Umbilical cord (tissue), 1 donor: ENCODE measurements at regions not wholly inside any gene's neighbourhood (a gene's known extent, or its start where the extent isn't known, plus 50 kb on each side); places are given as distances from the start of the nearest gene placed in this dataset.

Experiments used
- DNase-seq: peaks from one replicate; pipeline ENCODE4 v3.0.0-alpha.2; 2015; ENCODE audit warnings: low spot score

DNA sequence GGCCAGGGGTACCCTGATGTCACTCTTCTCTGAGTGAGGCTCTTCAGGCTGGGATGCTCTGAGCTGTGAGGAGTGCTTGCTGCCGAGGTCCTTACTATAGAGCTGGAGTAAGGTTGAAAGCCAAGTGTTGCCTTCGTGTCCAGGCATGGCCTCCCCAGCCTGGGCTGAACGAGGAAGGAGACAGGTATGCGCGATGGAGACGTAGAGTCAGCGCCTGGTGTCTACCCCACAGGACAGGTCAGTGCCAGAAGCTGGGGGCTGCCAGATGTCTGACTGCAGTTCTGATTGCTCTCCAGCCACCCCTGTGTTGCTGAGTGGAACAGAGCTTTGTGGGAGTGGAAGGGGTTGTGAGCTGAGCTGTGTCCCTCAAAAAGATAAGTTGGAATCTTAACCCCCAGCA, 135.8 kb upstream of the AJAP1 start:
- no peak for DNase-seq

DNA sequence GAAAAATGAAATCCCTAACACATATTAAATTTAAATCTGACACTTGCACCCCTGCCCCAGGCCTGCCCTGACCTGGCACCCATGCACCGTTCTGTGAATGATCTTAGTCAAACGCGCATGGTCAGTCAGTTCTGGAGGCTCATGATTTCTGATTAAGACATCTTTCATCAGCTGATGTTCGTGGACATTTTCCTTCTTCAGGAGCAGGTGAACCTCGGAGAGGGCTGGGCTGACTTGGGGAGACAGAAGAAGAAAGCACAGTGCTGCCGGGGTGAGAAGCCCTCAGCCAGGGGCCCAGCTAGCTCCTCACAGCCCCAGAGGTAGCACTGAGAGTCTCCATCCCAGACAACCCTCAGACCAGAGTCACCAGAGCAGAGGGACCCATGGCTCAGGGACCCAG, 134.5 kb upstream of the AJAP1 start:
- DNase-seq = no peak

DNA sequence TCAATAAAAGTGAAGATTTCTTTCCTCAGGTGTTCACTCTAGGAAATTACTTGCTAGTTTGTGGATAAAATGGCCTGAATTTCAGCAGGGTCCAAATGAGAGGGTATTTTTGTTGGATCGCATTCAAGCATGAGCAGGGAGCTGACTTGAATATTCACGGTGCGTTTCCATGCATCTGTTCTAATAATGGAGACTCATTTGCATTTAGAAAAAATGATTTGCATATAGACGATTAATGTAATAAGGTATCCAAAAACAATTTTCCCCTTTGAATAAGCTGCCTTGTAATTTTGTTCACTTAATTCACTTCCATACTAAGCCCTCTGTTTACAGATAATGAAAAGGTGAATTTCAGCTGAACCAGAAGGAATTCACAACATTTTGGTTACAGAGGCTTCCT, 130.9 kb upstream of the AJAP1 start:
- no peak for DNase-seq

DNA sequence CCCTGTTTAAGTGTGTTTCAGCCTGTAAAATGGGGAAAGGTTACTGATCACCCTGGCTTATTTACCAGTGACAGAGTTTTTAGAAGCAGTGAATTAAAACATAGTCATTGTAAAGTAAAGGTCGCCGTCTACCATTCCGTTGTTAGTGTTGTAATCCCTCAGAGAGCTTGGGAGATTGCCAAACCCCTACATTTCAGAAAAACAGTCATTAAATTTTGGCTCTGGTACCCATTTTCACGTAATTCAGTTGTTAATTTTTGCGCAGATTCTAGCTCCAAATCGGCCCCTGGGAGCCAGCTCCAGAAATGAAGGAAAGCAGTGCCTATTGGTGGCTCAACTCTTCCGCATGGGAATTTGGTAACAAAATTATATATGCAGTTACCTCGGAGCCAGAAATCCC, 127.7 kb upstream of the AJAP1 start:
- no peak for DNase-seq

DNA sequence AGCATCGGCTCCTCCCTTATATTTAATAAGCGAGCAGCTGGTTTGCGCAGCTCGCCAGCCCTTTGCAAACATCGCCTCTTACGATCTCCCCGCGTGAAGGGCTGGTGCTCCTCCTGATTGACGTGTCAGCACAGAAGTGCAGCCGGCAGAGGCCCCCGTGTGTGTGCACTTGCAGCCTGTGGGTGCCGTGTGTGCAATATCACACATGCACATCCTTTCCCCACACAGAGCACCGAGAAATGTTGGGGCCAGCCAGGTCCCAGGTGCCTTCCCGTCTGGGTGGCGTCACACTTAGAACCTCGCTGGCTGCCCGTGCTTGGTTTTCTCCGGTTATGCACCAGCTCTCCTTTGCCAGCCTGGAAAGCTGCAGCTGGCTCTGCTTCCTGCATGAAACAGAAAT, 126.6 kb upstream of the AJAP1 start:
- DNase-seq = no peak

DNA sequence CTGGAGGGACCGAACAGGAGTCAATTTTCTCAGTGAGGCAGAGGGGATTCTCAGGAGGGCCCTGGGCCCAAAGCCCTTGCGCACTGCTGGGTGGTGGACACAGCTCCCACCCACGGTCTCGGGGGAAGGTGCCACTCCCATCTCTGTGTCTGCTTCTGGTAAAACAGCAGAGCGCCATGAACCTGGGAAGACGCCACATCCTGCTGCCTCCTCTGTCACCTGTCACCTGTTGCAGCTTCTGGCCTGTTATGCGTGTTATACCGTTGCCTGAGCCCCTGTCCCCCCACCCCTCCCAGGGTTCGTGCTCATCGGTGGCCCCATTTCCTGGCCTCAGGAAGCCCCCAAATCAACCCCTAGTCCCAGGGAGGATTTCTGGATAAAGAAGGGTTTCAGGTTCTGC, 125.8 kb upstream of the AJAP1 start:
- DNase-seq = no peak

DNA sequence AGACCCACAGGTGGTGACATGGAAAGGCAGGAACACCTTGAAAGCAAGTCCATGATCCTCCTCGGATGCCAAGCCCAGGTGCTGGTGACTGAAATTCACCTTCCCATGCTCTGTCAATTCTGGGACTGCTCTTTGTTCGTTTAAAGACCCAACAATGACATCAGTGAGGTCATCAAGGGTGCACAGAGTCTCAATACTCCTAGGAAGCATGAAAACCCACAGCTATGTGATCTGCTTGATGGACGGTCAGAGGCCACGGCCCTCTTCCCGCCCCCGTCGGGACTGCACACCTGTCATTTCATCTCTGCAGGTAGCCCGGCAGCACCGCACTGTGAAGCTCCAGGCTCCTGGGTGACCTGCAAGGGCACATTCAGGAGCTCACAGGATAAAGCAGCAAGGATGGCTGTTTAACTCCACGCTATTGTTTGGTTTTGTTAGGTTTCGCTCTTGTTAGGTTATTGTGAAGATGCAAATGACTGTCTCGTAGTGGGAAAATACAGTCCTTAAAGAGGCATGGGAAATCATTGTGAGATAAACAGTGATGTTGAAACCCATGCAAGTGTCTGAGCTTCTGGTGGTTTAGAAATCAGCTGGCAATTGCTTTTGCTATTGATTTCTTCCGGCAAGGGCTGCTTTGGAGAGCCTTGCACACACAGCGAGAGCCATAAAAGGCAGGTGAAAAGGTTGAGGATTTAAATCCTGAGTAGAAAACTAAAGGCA, 124.8 kb upstream of the AJAP1 start:
- DNase-seq = no peak

DNA sequence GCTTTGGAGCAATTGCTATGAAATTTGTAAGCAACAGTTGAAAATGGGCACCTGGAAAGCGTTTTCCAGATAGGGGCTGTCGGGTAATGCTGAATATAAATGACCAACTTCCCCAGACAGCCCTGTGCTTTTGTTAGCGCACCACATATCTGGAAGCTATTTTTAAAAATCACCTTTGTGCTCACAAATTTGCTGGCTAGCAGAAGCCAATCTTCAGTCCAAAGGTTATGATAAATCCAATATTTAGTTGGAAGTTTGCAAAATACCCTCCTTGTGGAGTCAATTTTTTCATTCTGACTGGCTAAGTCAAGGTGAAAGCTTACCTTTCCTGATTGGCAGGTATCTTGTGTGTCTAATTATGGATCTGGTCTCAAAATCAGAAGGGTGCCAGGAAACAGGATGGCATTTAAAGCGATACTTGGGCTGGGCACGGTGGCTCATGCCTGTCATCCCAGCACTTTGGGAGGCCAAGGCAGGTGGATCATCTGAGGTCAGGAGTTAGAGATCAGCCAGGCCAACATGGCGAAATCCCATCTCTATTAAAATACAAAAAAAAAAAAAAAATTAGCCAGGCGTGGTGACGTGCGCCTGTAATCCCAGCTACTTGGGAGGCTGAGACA, 124.1 kb upstream of the AJAP1 start:
- DNase-seq = no peak

DNA sequence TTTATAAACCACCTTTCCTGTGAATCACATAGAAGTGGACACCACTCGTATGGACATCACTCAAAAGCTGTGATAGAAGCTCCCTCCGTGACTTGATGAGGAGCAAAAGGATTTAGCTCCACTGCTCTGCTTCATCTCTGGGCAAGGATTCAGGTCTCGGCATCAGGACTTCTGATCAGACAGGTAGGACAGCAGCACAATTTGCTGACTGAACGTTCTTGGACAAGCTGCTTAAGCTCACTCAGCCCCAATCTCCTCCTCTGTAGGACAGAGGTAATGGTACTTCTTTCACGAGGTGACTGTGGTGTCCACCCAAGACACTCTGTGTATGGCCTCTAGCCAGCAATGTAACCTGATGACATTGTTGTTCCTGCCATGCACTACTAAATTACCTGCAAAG, 122.6 kb upstream of the AJAP1 start:
- DNase-seq = no peak

DNA sequence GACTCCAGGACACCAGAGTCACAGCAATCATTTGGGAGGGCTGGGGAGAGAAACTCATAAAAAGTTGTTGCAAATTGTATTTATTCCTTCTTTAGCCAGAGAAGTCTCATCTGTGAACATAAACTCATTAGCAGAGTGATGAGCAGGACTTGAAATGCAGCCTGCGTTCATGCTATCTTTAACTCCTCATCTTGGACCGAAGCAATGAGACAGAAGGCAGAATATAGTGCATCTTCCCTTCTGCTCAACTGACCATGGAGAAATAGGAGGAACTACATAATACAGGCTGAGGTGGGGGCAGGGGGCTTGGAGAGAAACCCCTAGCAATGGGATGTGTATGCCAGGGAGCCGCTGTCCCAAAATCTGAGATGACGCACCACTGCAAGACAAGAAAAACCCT, 121.8 kb upstream of the AJAP1 start:
- DNase-seq = no peak

DNA sequence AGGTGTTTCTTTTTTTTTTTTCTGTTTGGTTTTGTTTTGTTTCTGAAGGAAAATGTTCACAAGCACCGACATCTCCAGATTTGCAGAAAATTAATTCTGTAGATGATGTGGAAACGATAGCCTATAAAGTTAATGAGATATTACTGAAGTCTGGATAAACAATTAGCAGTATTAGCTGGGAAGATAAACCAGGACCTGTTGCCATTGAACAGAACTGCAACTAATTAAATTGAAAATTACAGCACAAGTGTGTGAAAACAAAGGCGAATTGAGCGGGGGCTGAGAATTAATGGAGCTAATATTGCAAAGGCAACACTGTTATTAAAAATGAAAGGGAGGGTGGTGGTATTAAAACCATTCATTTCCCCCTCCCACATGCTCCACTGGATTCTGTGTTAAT, 107.5 kb upstream of the AJAP1 start:
- DNase-seq = no peak

DNA sequence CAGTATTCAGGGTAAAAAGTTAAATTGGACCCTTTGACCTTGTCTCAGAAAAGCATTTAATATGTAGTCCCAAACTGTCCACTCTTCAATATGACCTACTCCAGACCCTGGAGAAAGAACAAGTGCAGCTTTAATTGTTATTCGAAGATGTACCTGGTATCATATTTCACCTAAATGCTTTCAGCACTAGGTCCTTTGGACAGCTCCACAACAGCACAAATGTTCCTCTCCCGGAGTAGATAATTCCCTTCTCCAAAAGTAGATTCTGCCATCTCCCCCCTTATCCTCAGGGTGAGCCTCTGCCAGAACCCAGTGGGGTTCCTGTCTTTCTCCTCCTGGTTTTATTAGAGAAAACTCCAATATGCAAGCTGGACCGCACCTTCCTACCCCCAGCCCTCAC, 104.5 kb upstream of the AJAP1 start:
- DNase-seq = peak; percentile 8

DNA sequence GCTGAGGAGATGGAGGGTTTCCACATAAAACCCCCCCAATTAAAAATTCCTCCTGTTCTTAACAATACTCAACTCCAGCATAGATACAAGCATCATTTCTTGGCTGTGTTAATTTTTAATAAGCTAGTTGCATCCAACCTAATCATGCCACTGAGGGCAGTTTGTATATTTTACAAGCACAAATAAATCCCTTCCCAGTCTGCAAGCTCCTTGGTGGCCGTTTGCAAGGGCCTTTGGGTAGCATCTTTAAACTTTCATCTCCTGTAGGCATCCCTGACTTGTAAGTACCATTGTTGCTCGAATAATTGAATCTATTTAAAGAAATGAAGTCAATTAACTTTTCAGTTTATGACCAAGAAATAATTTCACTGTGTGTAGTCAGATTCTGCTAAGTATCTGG, 103.5 kb upstream of the AJAP1 start:
- no peak for DNase-seq

DNA sequence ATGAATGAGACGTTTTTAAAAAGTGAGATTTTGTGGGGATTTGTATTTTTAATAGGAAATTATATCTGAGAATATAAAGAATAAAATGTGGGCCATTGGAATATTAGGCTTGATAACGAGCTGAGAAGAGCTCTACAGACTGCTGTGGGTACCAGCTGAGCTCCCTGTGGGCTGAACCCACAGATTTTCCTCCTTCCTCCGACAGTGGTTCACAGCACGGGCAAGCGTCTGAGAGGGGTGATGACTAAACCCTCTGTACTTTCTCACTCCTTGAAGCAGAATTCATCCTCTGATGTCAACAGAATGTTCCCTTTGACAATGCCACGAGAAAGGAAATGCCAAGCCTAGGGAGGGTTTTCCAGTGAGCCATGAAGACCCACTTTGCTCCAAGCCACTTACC, 102.7 kb upstream of the AJAP1 start:
- no peak for DNase-seq

DNA sequence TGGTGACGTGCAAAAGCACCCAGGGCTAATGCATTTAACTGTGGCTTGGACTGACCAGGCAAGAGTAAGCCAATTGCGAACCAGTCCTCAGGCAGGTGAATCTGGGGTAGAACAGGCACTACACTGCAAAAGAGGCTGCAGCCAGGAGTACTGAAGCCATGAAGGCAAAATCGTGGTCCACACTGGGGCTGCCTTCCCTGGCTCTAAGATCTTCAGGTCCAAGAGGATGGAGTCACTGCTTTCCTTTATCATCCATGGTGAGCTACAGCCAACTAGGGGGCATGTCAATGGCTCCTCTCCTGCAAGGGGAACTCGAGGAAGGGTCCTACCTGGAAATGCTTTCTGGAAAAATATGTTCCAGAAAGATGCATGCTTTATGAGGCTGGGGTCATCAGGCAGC, 100.6 kb upstream of the AJAP1 start:
- no peak for DNase-seq

DNA sequence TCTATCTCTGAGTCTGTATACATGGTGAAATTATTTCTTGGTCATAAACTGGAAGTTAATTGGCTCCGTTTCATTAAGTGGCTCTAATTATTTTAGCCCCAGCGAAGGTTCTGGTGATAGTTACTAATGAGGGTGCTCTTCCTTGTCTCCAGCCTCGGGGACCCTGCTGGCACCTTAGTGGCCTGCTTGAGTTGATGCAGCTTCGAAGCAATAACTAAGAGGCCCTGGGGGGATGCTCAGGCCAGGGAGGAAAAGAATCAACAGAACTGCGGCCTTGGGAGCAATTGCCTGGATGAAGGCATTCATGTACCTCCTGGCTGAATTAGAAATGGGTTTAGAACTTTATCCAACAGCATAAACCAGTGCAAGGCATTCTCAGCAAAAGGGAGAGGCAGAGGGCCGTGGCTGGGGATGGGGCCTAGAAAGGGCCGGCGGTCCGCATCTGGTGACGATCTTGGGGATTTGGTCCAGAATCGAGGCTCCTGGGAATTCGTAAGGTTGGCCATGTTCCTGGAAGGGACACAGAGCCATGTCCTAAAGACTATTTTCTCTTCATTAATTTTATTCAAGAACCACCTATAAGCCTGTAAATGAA, 100.0 kb upstream of the AJAP1 start:
- DNase-seq = no peak

DNA sequence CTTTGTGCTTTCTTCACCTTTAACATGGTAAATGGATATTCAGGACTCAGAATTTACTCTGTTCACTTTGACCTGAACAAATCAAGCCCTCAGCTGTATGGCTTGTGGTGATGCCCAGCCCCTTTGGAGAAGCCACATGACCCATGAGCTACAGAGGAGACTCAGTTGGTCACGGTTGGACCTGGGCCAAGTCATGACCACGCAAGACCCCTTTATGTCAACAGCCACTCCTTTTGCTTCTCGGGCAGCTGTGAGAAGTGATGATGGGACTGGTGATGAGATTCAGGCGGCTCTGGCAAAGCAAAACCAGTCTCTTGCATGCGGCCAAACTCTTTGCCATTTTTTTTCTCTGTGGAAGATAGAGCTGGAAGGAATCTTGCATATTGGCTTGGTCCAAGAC, 96.5 kb upstream of the AJAP1 start:
- no peak for DNase-seq

DNA sequence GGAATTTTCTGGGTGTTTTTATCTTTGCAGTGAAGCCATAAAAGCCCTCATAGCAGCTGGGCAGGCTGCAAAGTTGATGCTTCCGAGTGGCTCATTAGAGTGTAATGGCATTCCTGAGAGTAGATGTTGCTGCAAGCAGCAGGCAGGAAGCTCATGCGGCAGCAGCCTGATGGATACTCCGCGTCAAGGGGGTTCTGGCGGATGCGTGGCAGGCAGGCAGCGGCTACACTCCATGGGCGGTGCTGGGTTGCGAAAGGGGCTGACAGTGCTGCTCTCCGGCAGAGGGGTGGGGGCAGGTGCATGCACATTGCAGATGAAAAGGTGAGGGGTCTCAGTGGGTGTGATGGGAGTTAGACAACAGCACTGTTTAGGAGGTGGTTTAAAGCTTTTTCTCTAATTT, 93.2 kb upstream of the AJAP1 start:
- DNase-seq = peak; percentile 72

DNA sequence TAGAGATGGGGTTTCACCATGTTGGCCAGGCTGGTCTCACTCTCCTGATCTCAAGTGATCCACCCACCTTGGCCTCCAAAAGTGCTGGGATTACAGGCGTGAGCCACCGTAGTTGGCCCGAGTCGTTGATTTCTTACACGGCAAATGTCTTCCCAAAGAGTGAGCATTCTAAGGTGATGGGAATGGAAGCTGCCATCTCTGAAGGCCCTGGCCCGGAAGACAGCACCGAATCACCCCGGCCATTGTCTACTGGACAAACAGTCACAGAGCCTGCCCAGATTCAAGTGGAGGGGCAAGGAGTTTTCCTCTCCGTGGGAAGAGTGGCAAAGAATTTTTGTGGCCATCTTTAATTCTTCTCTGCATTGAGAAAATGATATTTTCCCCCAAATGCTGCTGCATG, 92.1 kb upstream of the AJAP1 start:
- DNase-seq = no peak

DNA sequence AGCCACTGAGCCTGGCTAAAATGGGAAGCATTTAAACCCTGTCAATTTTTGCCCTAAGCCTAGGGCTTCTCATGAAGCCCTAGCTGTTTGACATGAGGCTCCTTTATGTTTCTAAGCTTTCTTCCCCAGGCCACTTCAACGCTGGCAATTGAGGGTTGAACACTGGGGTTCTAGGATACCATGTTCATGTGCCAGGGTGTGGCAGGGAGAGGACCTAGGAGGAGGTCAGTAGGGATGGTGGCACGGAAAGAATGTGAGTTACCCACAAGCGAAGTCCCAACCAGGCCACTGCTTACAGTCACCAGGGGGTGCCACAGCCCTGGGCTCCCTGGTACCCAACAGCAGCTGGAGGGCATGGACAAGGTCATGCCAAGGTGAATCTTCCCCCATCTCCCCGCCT, 90.8 kb upstream of the AJAP1 start:
- DNase-seq = no peak

DNA sequence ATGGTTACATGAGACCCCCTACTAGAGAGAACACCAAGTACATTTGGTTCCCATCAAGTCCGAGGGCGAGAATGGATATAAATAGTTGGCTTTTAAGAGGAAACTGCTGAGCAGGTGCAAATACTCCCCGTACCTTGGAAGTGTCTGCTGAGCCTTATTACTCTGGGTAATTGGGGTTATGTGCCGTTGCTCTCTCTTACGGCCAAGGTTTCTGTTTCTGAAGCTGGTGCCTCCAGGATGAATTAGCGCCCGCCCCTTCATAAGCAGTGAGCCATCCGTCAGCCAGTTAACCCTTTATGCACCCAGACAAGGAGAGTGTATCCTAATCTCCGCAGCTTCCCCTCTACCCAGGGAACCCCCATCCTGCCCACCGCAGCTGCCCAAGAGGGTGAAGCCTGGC, 90.4 kb upstream of the AJAP1 start:
- DNase-seq = no peak

DNA sequence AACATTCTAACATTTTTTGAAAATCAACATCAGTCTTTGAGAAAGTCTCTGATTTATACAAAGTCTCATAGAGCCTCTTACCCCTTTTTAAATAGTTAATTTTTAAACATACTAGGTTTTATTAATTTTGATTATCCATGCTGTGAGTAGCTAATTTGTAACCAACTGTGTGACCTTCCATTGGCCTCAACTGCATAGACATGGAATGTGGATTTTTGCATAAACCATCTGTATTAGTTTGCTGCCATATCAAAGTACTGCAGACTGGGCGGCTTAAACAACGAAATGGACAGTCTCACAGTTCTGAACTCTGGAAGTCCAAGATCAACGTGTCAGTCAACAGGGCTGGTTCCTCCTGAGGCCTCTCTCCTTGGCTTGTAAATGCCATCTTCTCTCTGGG, 89.2 kb upstream of the AJAP1 start:
- no peak for DNase-seq

DNA sequence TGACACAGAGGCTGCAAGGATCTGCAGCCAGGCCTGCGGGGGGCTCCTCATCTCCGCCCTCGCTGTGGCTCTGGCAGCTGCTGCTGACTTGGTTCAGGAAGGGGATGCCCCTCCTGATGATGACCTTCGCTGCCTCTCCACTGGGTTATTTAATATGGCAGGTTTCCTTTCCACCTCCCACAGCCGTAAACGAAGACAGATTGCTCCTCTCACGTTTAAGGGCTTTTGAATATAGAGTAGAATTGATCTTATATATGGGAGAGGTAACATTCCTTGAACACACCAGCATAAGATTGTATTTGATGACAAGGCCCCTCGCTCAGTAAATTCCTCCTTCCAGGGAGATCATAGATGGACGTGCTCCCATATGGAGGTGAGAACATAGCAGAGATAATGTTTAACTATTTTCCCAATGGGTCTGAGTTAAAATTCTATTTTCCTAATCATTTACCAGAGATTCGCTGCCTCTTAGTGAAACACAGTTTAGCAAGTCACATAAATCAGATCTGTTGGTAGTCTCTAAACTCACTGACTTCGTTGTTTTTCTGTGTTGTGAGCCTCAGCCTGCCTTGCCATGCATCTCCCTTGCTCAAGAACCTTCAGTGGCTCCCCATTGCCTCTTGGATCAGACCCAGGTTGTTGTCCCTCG, 88.5 kb upstream of the AJAP1 start:
- no peak for DNase-seq
